ENCODE measurements at regions not wholly inside any gene's neighbourhood (a gene's known extent, or its start where the extent isn't known, plus 50 kb on each side); places are given as distances from the start of the nearest gene placed in this dataset.

GRCh38 chr14:76948213-76948947 is 80.1 kb downstream of the IRF2BPL start:
- no peak for DNase-seq

- no peak for DNase-seq
These were observed 80.7 kb downstream of the IRF2BPL start for GRCh38 chr14:76947838-76948184.

GRCh38 chr14:76947078-76947837 is 81.2 kb downstream of the IRF2BPL start:
- peak; percentile 82 for DNase-seq

GRCh38 chr14:76946753-76947077 is 81.8 kb downstream of the IRF2BPL start:
- DNase-seq, result no peak

GRCh38 chr14:76943072-76943471 is 85.4 kb downstream of the IRF2BPL start:
- DNase-seq, result no peak

- no peak for DNase-seq
These were observed 86.3 kb downstream of the IRF2BPL start for GRCh38 chr14:76941946-76942805.

GRCh38 chr14:76941544-76941943 is 87.0 kb downstream of the IRF2BPL start:
- DNase-seq, result no peak

GRCh38 chr14:76940021-76940760 is 88.3 kb downstream of the IRF2BPL start:
- no peak for DNase-seq

- no peak for DNase-seq
These were observed 89.3 kb downstream of the IRF2BPL start for GRCh38 chr14:76939015-76939742.

GRCh38 chr14:76938092-76938500 is 90.4 kb downstream of the IRF2BPL start:
- DNase-seq, result no peak

- DNase-seq, result no peak
These were observed 91.1 kb downstream of the IRF2BPL start for GRCh38 chr14:76937181-76938091.

GRCh38 chr14:76936483-76936882 is 92.0 kb downstream of the IRF2BPL start:
- no peak for DNase-seq

GRCh38 chr14:76933515-76933914 is 95.0 kb downstream of the IRF2BPL start:
- no peak for DNase-seq

- no peak for DNase-seq
These were observed 96.7 kb downstream of the IRF2BPL start for GRCh38 chr14:76931631-76932402.

- DNase-seq, result no peak
These were observed 98.0 kb downstream of the IRF2BPL start for GRCh38 chr14:76930549-76930948.

GRCh38 chr14:76929927-76930326 is 98.6 kb downstream of the IRF2BPL start:
- DNase-seq, result peak; percentile 52

- no peak for DNase-seq
These were observed 100.4 kb downstream of the IRF2BPL start for GRCh38 chr14:76927971-76928700.

- peak; percentile 66 for DNase-seq
These were observed 100.5 kb downstream of the LRRC74A start for GRCh38 chr14:76926521-76927251.

- no peak for DNase-seq
These were observed 98.9 kb downstream of the LRRC74A start for GRCh38 chr14:76925097-76925441.

Measured in stimulated activated CD4-positive, alpha-beta T cell treated with anti-CD3 and anti-CD28 coated beads, Interleukin-4, amount 100 ng/mL, for 24 hours (primary cell).